AG09309 (cell line): ENCODE measurements at regions not wholly inside any gene's neighbourhood (a gene's known extent, or its start where the extent isn't known, plus 50 kb on each side); places are given as distances from the start of the nearest gene placed in this dataset.

Experiments
- DNase-seq: peaks from one replicate; pipeline ENCODE4 v3.0.0-alpha.2; 2010; ENCODE audit warnings: low read depth
- H3K4me3 ChIP-seq: 2 replicates; pipeline ENCODE4 v1.5.1; 2011; ENCODE audit warnings: mild to moderate bottlenecking, low read depth, low read length, moderate library complexity; ENCODE audit not compliant: control insufficient read depth
- CTCF ChIP-seq: IDR thresholded peaks from 2 replicates; pipeline ENCODE4 v1.5.1; 2011; ENCODE audit warnings: mild to moderate bottlenecking, low read depth, low read length, inconsistent platforms; ENCODE audit not compliant: insufficient read depth, control insufficient read depth; ENCODE audit errors: missing control alignments

GRCh38 chr7:54810401-54810800, 51.4 kb upstream of the SEC61G start:
- DNase-seq = no peak

GRCh38 chr7:54811041-54811845, 52.2 kb upstream of the SEC61G start:
- H3K4me3 ChIP-seq = no peak overlapping the region
- peak; percentile 81 for DNase-seq

More at GRCh38 chr7:54810401-54810800, 51.4 kb upstream of the SEC61G start:
- no peak for TF ChIP-seq CTCF
- H3K4me3 ChIP-seq = no peak overlapping the region

GRCh38 chr7:54811846-54812254, 52.8 kb upstream of the SEC61G start:
- no peak for TF ChIP-seq CTCF
- H3K4me3 ChIP-seq = no peak overlapping the region
- no peak for DNase-seq

More at GRCh38 chr7:54811041-54811845, 52.2 kb upstream of the SEC61G start:
- no peak for TF ChIP-seq CTCF

- no peak overlapping the region for H3K4me3 ChIP-seq
- no peak for DNase-seq
- no peak for TF ChIP-seq CTCF
These were observed 53.8 kb upstream of the SEC61G start for GRCh38 chr7:54812756-54813322.

- no peak overlapping the region for H3K4me3 ChIP-seq
- TF ChIP-seq CTCF = no peak
- DNase-seq = no peak
These were observed 54.4 kb upstream of the SEC61G start for GRCh38 chr7:54813398-54813797.

- DNase-seq = no peak
- no peak for TF ChIP-seq CTCF
- H3K4me3 ChIP-seq = no peak overlapping the region
These were observed 55.4 kb upstream of the SEC61G start for GRCh38 chr7:54814401-54814800.

GRCh38 chr7:54817152-54817551, 58.1 kb upstream of the SEC61G start:
- no peak for DNase-seq
- H3K4me3 ChIP-seq = no peak overlapping the region
- TF ChIP-seq CTCF = no peak
